GM12865 (cell line): ENCODE measurements at regions not wholly inside any gene's neighbourhood (a gene's known extent, or its start where the extent isn't known, plus 50 kb on each side); places are given as distances from the start of the nearest gene placed in this dataset.
"Not testable (repeated sequence)": the region's sequence is repeated elsewhere in the genome, so short reads cannot be mapped to it uniquely, and the experiment has no call there.

Experiments
- DNase-seq: peaks from one replicate; pipeline ENCODE4 v3.0.0; 2010; ENCODE audit warnings: low read depth
- H3K4me3 ChIP-seq: 2 replicates; pipeline ENCODE4 v1.5.1; 2011; ENCODE audit warnings: mild to moderate bottlenecking, low read depth, low read length, control low read depth
- CTCF ChIP-seq: IDR thresholded peaks from 2 replicates; pipeline ENCODE4 v1.5.1; 2011; ENCODE audit warnings: low read length, control low read depth, low read depth, inconsistent platforms; ENCODE audit not compliant: insufficient read depth; ENCODE audit errors: missing control alignments

- no peak for TF ChIP-seq CTCF
- DNase-seq, result no peak
- no peak overlapping the region for H3K4me3 ChIP-seq
Measured at GRCh38 chr21:35506771-35507170, 457.7 kb upstream of the RUNX1 start.

GRCh38 chr21:35506352-35506751, 457.2 kb upstream of the RUNX1 start:
- no peak overlapping the region for H3K4me3 ChIP-seq
- no peak for DNase-seq
- TF ChIP-seq CTCF, result no peak

- H3K4me3 ChIP-seq, result no peak overlapping the region
- no peak for TF ChIP-seq CTCF
- DNase-seq, result no peak
Measured at GRCh38 chr21:35504951-35505466, 455.9 kb upstream of the RUNX1 start.

GRCh38 chr21:35504277-35504676, 455.2 kb upstream of the RUNX1 start:
- H3K4me3 ChIP-seq, result no peak overlapping the region
- TF ChIP-seq CTCF, result no peak
- no peak for DNase-seq

- DNase-seq, result no peak
- TF ChIP-seq CTCF, result no peak
- H3K4me3 ChIP-seq, result no peak overlapping the region
Measured at GRCh38 chr21:35503671-35504070, 454.6 kb upstream of the RUNX1 start.

DNA sequence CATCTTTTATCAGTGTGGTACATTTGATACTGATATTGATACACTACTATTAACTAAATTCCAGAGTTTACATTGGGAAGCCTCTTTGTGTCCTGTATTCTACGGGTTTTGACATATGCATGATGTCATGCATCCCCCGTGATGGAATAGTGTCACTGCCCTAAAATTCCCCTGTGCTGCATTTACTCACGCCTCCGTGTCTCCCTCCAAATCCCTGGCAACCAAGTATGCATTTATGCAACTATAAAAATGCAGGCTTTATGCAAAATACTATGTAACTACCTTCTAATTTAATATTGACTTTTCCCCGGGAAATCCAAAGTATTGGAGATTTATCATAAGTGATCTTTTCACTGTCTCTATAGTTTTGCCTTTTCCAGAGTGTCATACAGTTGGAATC, 453.7 kb upstream of the RUNX1 start:
- H3K4me3 ChIP-seq, result no peak overlapping the region
- DNase-seq, result no peak
- no peak for TF ChIP-seq CTCF

DNA sequence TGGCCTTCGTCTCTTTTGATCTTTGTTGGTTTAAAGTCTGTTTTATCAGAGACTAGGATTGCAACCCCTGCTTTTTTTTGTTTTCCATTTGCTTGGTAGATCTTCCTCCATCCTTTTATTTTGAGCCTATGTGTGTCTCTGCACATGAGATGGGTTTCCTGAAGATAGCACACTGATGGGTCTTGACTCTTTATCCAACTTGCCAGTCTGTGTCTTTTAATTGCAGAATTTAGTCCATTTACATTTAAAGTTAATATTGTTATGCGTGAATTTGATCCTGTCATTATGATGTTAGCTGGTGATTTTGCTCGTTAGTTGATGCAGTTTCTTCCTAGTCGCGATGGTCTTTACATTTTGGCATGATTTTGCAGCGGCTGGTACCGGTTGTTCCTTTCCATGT, 448.4 kb upstream of the RUNX1 start:
- not testable (repeated sequence) for DNase-seq, H3K4me3 ChIP-seq
